ENCODE measurements at regions not wholly inside any gene's neighbourhood (a gene's known extent, or its start where the extent isn't known, plus 50 kb on each side); places are given as distances from the start of the nearest gene placed in this dataset.

DNA sequence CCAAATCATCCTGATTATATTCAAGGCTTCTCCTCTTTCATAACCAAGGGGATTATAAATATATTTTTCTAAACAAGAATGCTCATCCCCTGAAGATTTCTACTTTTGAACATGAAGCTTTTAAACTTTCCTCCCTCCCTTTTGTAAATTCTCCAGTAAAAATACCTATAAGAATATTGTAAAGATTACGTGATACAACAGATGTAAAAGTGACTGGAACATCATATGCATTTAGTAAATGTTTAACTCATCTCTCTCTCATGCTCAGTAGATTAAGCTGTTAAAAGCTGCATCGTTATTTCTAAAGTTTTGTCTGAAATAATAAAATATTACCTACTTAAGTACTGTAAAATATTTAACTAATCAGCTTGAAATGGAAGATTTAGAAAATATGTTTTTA, 281.1 kb downstream of the SPRY2 start:
- no peaks in the 10 kb centered on the region for H3K36me3 ChIP-seq (ENCODE audit: insufficient read depth, low read length)
- no peaks in the 10 kb centered on the region for H3K9me3 ChIP-seq (ENCODE audit: low read depth, low read length)
- H4K20me1 ChIP-seq (ENCODE audit: insufficient read depth, low read length) = no peaks in the 10 kb centered on the region
- H3K79me2 ChIP-seq (ENCODE audit: insufficient read depth, low read length) = no peaks in the 10 kb centered on the region
- DNase-seq (ENCODE audit: insufficient read length, low spot score, missing footprints) = no peak
- no peak overlapping the region for H3K4me2 ChIP-seq (ENCODE audit: insufficient read depth, low read length)
- H3K27ac ChIP-seq (ENCODE audit: low read depth, low read length) = no peak overlapping the region
- H2AFZ ChIP-seq (ENCODE audit: low read length) = no peak overlapping the region
- H3K4me1 ChIP-seq (ENCODE audit: insufficient read depth, low read length) = no peaks in the 10 kb centered on the region
- no peak overlapping the region for H3K4me3 ChIP-seq (ENCODE audit: insufficient read depth, low read length)
- no peaks in the 10 kb centered on the region for H3K27me3 ChIP-seq (ENCODE audit: insufficient read depth, low read length)
- TF ChIP-seq, protein P1, sequence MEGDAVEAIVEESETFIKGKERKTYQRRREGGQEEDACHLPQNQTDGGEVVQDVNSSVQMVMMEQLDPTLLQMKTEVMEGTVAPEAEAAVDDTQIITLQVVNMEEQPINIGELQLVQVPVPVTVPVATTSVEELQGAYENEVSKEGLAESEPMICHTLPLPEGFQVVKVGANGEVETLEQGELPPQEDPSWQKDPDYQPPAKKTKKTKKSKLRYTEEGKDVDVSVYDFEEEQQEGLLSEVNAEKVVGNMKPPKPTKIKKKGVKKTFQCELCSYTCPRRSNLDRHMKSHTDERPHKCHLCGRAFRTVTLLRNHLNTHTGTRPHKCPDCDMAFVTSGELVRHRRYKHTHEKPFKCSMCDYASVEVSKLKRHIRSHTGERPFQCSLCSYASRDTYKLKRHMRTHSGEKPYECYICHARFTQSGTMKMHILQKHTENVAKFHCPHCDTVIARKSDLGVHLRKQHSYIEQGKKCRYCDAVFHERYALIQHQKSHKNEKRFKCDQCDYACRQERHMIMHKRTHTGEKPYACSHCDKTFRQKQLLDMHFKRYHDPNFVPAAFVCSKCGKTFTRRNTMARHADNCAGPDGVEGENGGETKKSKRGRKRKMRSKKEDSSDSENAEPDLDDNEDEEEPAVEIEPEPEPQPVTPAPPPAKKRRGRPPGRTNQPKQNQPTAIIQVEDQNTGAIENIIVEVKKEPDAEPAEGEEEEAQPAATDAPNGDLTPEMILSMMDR (IDR thresholded peaks at IDR 0.05; ENCODE audit: extremely low read depth, low read depth, low read length) = no peak

DNA sequence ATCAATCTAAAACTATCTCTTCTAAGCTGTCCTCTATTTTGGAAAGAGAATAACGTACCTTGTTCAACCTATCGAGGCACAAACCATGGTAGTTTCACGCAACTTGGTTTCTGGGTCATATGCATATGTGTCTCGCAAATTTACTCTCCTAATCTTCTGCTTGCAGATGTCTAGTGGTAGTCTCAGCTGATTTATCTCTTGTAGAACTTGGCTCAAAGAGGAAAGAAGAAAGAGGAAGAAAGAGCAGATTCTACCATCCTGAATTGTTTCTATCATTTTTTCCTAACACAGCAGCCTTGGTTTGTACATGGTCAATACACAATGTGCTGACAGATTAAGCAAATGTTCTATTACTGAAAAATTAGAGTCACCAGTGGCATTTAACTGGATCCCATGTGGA, 282.3 kb downstream of the SPRY2 start:
- DNase-seq (ENCODE audit: insufficient read length, low spot score, missing footprints) = peak; percentile 32
- Histone ChIP-seq H3K27me3 (ENCODE audit: insufficient read depth, low read length) (no peaks in the 10 kb centered on the region), H3K4me2 (ENCODE audit: insufficient read depth, low read length) (no peak overlapping the region), H2AFZ (ENCODE audit: low read length) (no peak overlapping the region), H3K4me3 (ENCODE audit: insufficient read depth, low read length) (no peak overlapping the region), H3K79me2 (ENCODE audit: insufficient read depth, low read length) (no peaks in the 10 kb centered on the region), H3K9me3 (ENCODE audit: low read depth, low read length) (no peaks in the 10 kb centered on the region), H3K27ac (ENCODE audit: low read depth, low read length) (no peak overlapping the region), H3K4me1 (ENCODE audit: insufficient read depth, low read length) (no peaks in the 10 kb centered on the region), H3K36me3 (ENCODE audit: insufficient read depth, low read length) (no peaks in the 10 kb centered on the region), H4K20me1 (ENCODE audit: insufficient read depth, low read length) (no peaks in the 10 kb centered on the region)
- TF ChIP-seq, protein P1 (IDR thresholded peaks at IDR 0.05; ENCODE audit: extremely low read depth, low read depth, low read length) = no peak

- H3K4me1 ChIP-seq (ENCODE audit: insufficient read depth, low read length) = no peaks in the 10 kb centered on the region
- H3K79me2 ChIP-seq (ENCODE audit: insufficient read depth, low read length) = no peaks in the 10 kb centered on the region
- no peak for DNase-seq (ENCODE audit: insufficient read length, low spot score, missing footprints)
- H3K4me2 ChIP-seq (ENCODE audit: insufficient read depth, low read length) = no peak overlapping the region
- TF ChIP-seq, protein P1 (IDR thresholded peaks at IDR 0.05; ENCODE audit: extremely low read depth, low read depth, low read length) = no peak
- no peak overlapping the region for H3K4me3 ChIP-seq (ENCODE audit: insufficient read depth, low read length)
- H2AFZ ChIP-seq (ENCODE audit: low read length) = no peak overlapping the region
- H3K9me3 ChIP-seq (ENCODE audit: low read depth, low read length) = no peaks in the 10 kb centered on the region
- no peaks in the 10 kb centered on the region for H3K27me3 ChIP-seq (ENCODE audit: insufficient read depth, low read length)
- H4K20me1 ChIP-seq (ENCODE audit: insufficient read depth, low read length) = no peaks in the 10 kb centered on the region
- no peaks in the 10 kb centered on the region for H3K36me3 ChIP-seq (ENCODE audit: insufficient read depth, low read length)
- no peak overlapping the region for H3K27ac ChIP-seq (ENCODE audit: low read depth, low read length)
Measured at GRCh38 chr13:80055847-80056246, 285.1 kb downstream of the SPRY2 start.

DNA sequence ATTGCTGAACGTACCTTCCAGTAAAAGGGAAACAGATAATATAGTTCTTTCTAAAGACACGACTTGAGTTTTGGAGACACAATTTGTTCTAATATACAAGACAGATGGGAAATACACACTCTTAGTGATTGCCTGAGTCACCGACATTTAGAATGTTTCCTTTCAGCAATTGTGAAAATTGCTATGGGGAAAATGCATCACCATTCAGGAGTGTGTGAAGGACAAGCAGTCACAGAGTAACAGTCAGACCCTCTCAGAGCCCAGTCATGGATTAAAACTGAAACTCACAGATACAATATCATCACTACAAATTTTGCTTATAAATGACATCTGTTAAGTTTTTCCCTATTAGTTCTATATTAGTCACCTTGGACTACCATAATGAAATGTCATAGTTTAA, 286.1 kb downstream of the SPRY2 start:
- Histone ChIP-seq H2AFZ (ENCODE audit: low read length) (no peak overlapping the region), H3K36me3 (ENCODE audit: insufficient read depth, low read length) (no peaks in the 10 kb centered on the region), H3K79me2 (ENCODE audit: insufficient read depth, low read length) (no peaks in the 10 kb centered on the region), H3K27me3 (ENCODE audit: insufficient read depth, low read length) (no peaks in the 10 kb centered on the region), H4K20me1 (ENCODE audit: insufficient read depth, low read length) (no peaks in the 10 kb centered on the region), H3K4me2 (ENCODE audit: insufficient read depth, low read length) (no peak overlapping the region), H3K9me3 (ENCODE audit: low read depth, low read length) (no peaks in the 10 kb centered on the region), H3K4me3 (ENCODE audit: insufficient read depth, low read length) (no peak overlapping the region), H3K4me1 (ENCODE audit: insufficient read depth, low read length) (peaks cover 7% of the 10 kb centered on the region), H3K27ac (ENCODE audit: low read depth, low read length) (no peak overlapping the region)
- no peak for DNase-seq (ENCODE audit: insufficient read length, low spot score, missing footprints)
- TF ChIP-seq, protein P1 (IDR thresholded peaks at IDR 0.05; ENCODE audit: extremely low read depth, low read depth, low read length) = no peak
